Heart left ventricle (tissue), 16 donors: ENCODE measurements at regions not wholly inside any gene's neighbourhood (a gene's known extent, or its start where the extent isn't known, plus 50 kb on each side); places are given as distances from the start of the nearest gene placed in this dataset.

Experiments used
- ATAC-seq, 4 donors: fragments of 200-7000 bp; cut with Tn5 transposase; one replicate each; pipeline ENCODE4 v1.9.1; 2020 to 2022; ENCODE audit warnings: moderate library complexity in 4 of 4, mild to moderate bottlenecking in 3 of 4, moderate number of reproducible peaks in 1 of 4
- DNase-seq, 5 donors: peaks; one replicate each; pipeline ENCODE4 v3.0.0-alpha.2; 2020
- H3K27ac ChIP-seq, 12 donors: fragments of 200-600 bp; sonication (generic) in 4 of 12; one replicate each; pipeline versions ENCODE4 v1.5.0 to v1.8.0; 2016 to 2022; ENCODE audit warnings: mild to moderate bottlenecking in 2 of 12
- H3K27me3 ChIP-seq, 9 donors: fragments of 200-600 bp; sonication (generic) in 2 of 9; one replicate each; pipeline versions ENCODE4 v1.5.1 to v1.8.0; 2016 to 2022; ENCODE audit warnings: mild to moderate bottlenecking in 3 of 9
- H3K36me3 ChIP-seq, 9 donors: fragments of 200-600 bp; sonication (generic) in 2 of 9; one replicate each; pipeline versions ENCODE4 v1.5.0 to v1.8.0; 2018 to 2022; ENCODE audit warnings: mild to moderate bottlenecking in 2 of 9
- H3K4me1 ChIP-seq, 12 donors: fragments of 200-600 bp; sonication (generic) in 4 of 12; one replicate each; pipeline versions ENCODE4 v1.5.0 to v1.8.0; 2016 to 2022; ENCODE audit warnings: mild to moderate bottlenecking in 3 of 12
- H3K4me3 ChIP-seq, 12 donors: fragments of 200-600 bp; sonication (generic) in 4 of 12; one replicate each; pipeline versions ENCODE4 v1.5.0 to v1.8.0; 2017 to 2022; ENCODE audit warnings: mild to moderate bottlenecking in 9 of 12, moderate library complexity in 4 of 12
- H3K9me3 ChIP-seq, 12 donors: fragments of 200-600 bp; sonication (generic) in 4 of 12; one replicate each; pipeline versions ENCODE4 v1.5.0 to v1.8.0; 2016 to 2022; ENCODE audit warnings: mild to moderate bottlenecking in 1 of 12
- POLR2A ChIP-seq, 2 donors: fragments of 450-650 bp; IDR thresholded peaks; one replicate each; pipeline ENCODE4 v1.6.1; 2017; ENCODE audit warnings: antibody characterized with exemption in 2 of 2, mild to moderate bottlenecking in 2 of 2, moderate library complexity in 2 of 2
- WGBS, 4 donors: extraction: QIAGEN DNeasy Blood & Tissue Kit in 2 of 4; methylation state at CpG; one replicate each; pipeline versions ENCODE4 v1.1.5 to v1.1.7; 2013 to 2018; 5-methylcytosine and 5-hydroxymethylcytosine counted together
- intact Hi-C, 10 donors: fragments of 100-400 bp; cut with DNase I; formaldehyde crosslinking; loops; one replicate each; pipeline versions ENCODE4 v1.11.1 to v1.14.2; 2022
- TF ChIP-seq, protein P1 (sequence below), 12 donors: fragments of 200-600 bp; sonication (generic) in 4 of 12; IDR thresholded peaks; one replicate each; pipeline versions ENCODE4 v1.5.0 to v1.8.0; 2018 to 2022; ENCODE audit warnings: antibody characterized with exemption in 12 of 12, mild to moderate bottlenecking in 5 of 12
- donor health status: ischemic (EF 13 %, LVEDD 7.1; RV severe dilation, severe dysfunction).
- donor health status: healthy with polysubstance abuse.
- donor health status: DM: no; HTN: yes; CAD: no.
- donor health status: DM: no; HTN: no; CAD: no.
- donor health status: ischemic (EF 25% LVEDD 6.9; RV normal size, moderate dysfunction).
- donor health status: ischemic (EF 25% LVEDD 5.7; RV mildly dilated, moderate dysfunction).
- donor health status: healthy.
- donor health status: DM: yes; HTN: yes; CAD: no.
- donor health status: ischemic (EF 35%, LVEDD 5.7; RV mildly dilated, moderate dysfunction).
- donor health status: nonischemic (EF 11% LVEDD 7.7; RV severe dilation, severe dysfunction).
- donor health status: DM: yes; HTN: yes; CAD: no.
- donor health status: PGD.
- donor health status: ischemic (EF 29% LVEDD 5.4; RV normal size, mild dysfunction).
- donor health status: nonischemic (EF 23%, LVEDD 6.1; RV moderate dilation, normal function).

GRCh38 chr11:106224172-106224571 lies 146.7 kb downstream of the AASDHPPT start:
- WGBS, 4 donors, result 0 to 6% (median 2%) methylated on average over 1 of the region's 1 CpG
- Histone ChIP-seq H3K36me3 (no peaks in the 10 kb centered on the region), H3K27me3 (no peaks in the 10 kb centered on the region), H3K9me3 (peaks cover 0 to 34% (median 18%) of the 10 kb centered on the region in 12 donors), H3K4me1 (no peaks in the 10 kb centered on the region), H3K27ac (no peak overlapping the region), H3K4me3 (no peak overlapping the region)
- ATAC-seq, result no peak
- intact Hi-C loops, result no loop called here
- TF ChIP-seq, protein P1, sequence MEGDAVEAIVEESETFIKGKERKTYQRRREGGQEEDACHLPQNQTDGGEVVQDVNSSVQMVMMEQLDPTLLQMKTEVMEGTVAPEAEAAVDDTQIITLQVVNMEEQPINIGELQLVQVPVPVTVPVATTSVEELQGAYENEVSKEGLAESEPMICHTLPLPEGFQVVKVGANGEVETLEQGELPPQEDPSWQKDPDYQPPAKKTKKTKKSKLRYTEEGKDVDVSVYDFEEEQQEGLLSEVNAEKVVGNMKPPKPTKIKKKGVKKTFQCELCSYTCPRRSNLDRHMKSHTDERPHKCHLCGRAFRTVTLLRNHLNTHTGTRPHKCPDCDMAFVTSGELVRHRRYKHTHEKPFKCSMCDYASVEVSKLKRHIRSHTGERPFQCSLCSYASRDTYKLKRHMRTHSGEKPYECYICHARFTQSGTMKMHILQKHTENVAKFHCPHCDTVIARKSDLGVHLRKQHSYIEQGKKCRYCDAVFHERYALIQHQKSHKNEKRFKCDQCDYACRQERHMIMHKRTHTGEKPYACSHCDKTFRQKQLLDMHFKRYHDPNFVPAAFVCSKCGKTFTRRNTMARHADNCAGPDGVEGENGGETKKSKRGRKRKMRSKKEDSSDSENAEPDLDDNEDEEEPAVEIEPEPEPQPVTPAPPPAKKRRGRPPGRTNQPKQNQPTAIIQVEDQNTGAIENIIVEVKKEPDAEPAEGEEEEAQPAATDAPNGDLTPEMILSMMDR (IDR thresholded peaks at IDR 0.05), result no peak
- TF ChIP-seq POLR2A (IDR thresholded peaks at IDR 0.05), result no peak
- DNase-seq, result no peak

GRCh38 chr11:106228996-106229395 lies 151.5 kb downstream of the AASDHPPT start:
- no peaks in the 10 kb centered on the region for H3K27me3 ChIP-seq
- TF ChIP-seq, protein P1 (IDR thresholded peaks at IDR 0.05), result no peak
- no peak for TF ChIP-seq POLR2A (IDR thresholded peaks at IDR 0.05)
- no peak overlapping the region for H3K4me3 ChIP-seq
- peaks cover 0 to 18% (median 5%) of the 10 kb centered on the region in 12 donors for H3K9me3 ChIP-seq
- no peaks in the 10 kb centered on the region for H3K4me1 ChIP-seq
- ATAC-seq (no peak), DNase-seq (no peak)
- no peaks in the 10 kb centered on the region for H3K36me3 ChIP-seq
- intact Hi-C loops, result no loop called here
- WGBS, 4 donors, result 94 to 100% (median 97%) methylated on average over 1 of the region's 1 CpG; no CpG with 5 or more reads in 1 of the 4 donors
- H3K27ac ChIP-seq, result no peak overlapping the region

- DNase-seq, result no peak
- Histone ChIP-seq H3K4me3 (no peak overlapping the region), H3K36me3 (no peaks in the 10 kb centered on the region), H3K27me3 (no peaks in the 10 kb centered on the region), H3K9me3 (peaks cover 0 to 13% (median 3%) of the 10 kb centered on the region in 12 donors), H3K4me1 (no peaks in the 10 kb centered on the region), H3K27ac (no peak overlapping the region)
- WGBS, 4 donors, result 57 to 70% (median 67%) methylated on average over 2 of the region's 2 CpGs
- no peak for TF ChIP-seq POLR2A (IDR thresholded peaks at IDR 0.05)
- TF ChIP-seq, protein P1 (IDR thresholded peaks at IDR 0.05), result peak in 2 of 12 donors; percentile 25 to 26
- no peak for ATAC-seq
- intact Hi-C loops, result no loop called here
Measured at GRCh38 chr11:106231591-106231990, 154.1 kb downstream of the AASDHPPT start.

- TF ChIP-seq POLR2A (IDR thresholded peaks at IDR 0.05), result no peak
- TF ChIP-seq, protein P1 (IDR thresholded peaks at IDR 0.05), result no peak
- H3K4me3 ChIP-seq, result no peak overlapping the region
Measured at GRCh38 chr11:106233191-106233590, 155.7 kb downstream of the AASDHPPT start.

More at GRCh38 chr11:106233191-106233590, 155.7 kb downstream of the AASDHPPT start:
- no peaks in the 10 kb centered on the region for H3K27me3 ChIP-seq
- no peaks in the 10 kb centered on the region for H3K4me1 ChIP-seq
- ATAC-seq (no peak), DNase-seq (no peak)
- H3K36me3 ChIP-seq, result no peaks in the 10 kb centered on the region
- intact Hi-C loops, result no loop called here
- 77 to 89% (median 84%) methylated on average over 1 of the region's 1 CpG for WGBS, 4 donors
- H3K9me3 ChIP-seq, result peaks cover 0 to 13% (median 3%) of the 10 kb centered on the region in 12 donors
- no peak overlapping the region for H3K27ac ChIP-seq
